ENCODE measurements at regions not wholly inside any gene's neighbourhood (a gene's known extent, or its start where the extent isn't known, plus 50 kb on each side); places are given as distances from the start of the nearest gene placed in this dataset.

DNA sequence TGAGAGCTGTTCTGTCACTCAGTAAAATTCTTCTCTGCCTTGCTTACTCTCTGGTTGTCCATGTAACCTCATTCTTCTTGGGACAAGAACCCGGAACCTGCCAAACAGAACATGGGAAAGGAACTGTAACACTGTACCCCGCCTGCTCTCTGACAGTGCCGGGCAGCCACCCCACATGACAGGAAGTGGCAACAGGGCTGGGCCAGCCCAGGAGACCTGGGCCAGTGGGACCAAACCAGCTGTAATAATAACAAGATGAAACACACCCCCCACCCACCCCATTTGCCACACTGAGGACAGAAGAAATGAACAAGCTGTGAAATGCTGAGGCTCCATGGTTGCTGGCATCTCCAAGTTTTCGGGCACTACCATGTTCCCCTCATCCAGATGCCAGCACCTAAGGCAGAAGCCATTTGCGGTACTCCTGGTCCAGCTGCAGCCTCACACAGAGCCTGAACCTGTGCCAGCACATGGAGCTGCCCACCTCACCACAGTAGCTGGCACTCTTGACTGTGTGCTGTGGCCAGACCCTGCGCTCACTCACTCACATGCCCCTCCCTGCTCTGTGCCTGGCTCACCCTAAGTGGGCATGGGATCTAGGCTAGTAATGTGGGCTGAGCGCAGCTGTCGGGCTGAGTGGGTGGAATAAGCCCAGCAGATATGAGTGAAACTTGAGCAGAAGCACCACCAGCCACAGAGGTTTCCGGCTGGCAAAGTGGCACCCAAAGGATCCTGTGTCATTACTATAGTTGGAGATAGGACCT lies 126.2 kb upstream of the UGT8 start:
- no peak for TF ChIP-seq CTCF (conservative IDR thresholded peaks at IDR 0.05)

DNA sequence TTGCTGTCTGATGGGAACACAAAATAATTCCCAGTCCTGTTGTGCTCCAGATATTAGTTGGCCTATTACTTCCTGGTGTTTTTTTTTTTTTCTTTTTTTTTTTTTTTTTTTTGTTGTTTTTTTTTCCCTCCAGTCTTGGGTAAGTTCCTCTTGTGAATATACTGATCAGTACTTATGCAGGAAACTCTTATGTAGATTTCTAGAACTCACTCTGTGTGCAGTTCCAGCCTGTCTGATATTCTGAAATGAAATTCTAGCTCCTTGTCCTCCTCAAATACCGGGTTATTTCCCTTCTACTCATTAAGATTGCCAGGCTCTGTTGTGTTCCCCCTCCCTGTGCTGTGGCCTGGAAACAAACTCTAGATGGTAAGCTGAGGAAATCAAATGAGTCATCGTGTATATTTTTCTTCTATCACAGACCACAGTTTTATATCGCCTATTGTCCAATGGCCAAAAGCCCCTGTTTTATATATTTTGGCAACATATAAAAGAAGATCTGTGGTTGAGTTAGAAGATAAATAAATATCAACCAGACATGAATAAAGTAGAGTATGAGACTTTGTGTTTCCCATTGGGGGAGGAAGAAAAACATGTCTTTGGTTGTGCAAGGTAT lies 124.3 kb upstream of the UGT8 start:
- no peak for TF ChIP-seq CTCF (conservative IDR thresholded peaks at IDR 0.05)
- H3K27ac ChIP-seq: no peak overlapping the region

More for the DNA sequence above, 126.2 kb upstream of the UGT8 start:
- no peak overlapping the region for H3K27ac ChIP-seq

- H3K27ac ChIP-seq: no peak overlapping the region
These were observed 122.3 kb upstream of the UGT8 start for GRCh38 chr4:114476310-114476709.

DNA sequence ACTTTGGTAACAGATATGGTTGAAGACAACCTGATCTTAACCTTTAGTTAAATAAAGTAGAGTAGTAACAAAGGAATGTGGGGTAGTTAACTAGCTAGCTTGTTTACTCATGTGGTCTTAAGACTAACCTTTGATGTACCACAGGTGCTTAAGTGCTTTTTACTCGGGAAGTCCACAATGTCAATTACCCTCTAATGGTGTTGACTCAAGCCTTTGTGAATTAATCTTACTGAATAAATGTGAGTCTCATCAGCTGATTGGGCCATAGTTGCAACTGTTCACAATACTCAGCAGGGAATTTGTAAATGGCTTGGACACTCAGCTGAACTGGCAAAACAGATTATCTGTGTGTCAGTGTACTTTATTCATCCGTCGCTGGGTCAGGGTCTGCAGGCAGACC lies 119.0 kb upstream of the UGT8 start:
- TF ChIP-seq CTCF (conservative IDR thresholded peaks at IDR 0.05): no peak
- H3K27ac ChIP-seq: no peak overlapping the region

More at GRCh38 chr4:114476310-114476709, 122.3 kb upstream of the UGT8 start:
- no peak for TF ChIP-seq CTCF (conservative IDR thresholded peaks at IDR 0.05)

GRCh38 chr4:114481856-114482255 lies 116.8 kb upstream of the UGT8 start:
- H3K27ac ChIP-seq: no peak overlapping the region
- no peak for TF ChIP-seq CTCF (conservative IDR thresholded peaks at IDR 0.05)

GRCh38 chr4:114487101-114487500 lies 111.5 kb upstream of the UGT8 start:
- TF ChIP-seq CTCF (conservative IDR thresholded peaks at IDR 0.05): no peak
- H3K27ac ChIP-seq: no peak overlapping the region

DNA sequence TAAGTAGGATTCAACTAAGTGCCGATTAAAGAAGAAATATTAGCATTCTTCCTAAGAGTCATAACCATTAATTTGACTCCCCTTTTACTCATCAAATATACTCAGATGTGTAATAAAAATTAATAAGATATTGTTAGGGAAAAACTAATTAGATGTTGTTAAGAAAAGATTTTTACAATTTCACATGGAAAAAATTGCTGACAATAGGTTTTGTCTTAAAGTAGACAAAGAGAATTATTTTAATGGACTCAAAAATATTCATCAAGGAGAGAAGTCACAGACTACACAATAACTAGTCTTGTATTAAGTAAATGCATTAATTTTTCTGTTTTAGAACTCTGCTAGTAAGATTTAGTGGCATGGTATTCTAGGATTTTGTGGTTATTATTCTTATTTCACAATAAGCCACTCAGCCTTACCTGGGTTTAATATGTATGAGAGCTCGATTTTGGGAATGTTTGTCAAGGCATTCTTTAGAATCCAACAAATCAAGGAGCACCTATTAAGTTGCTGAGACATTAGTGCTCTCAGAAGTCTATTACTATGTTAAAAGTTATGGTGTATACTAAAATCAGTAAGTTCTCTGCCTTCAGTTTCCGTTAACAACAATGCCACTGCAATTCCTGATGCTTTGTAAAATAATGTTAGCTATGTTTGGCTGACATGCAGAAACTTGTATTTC lies 110.2 kb upstream of the UGT8 start:
- no peak overlapping the region for H3K27ac ChIP-seq
- TF ChIP-seq CTCF (conservative IDR thresholded peaks at IDR 0.05): no peak

All from VCaP (cell line).